ENCODE measurements at regions not wholly inside any gene's neighbourhood (a gene's known extent, or its start where the extent isn't known, plus 50 kb on each side); places are given as distances from the start of the nearest gene placed in this dataset.

GRCh38 chr10:29183301-29183945, 105.4 kb upstream of the LYZL1 start:
- Histone ChIP-seq H3K9ac (ENCODE audit: low read length) (no peak overlapping the region), H3F3A (ENCODE audit: insufficient read depth, low read length) (no peaks in the 10 kb centered on the region), H4K20me1 (ENCODE audit: insufficient read depth, low read length) (no peaks in the 10 kb centered on the region), H3K9me2 (replicated peaks; ENCODE audit: insufficient read depth, low read length) (no peaks in the 10 kb centered on the region), H3K27me3 (replicated peaks; ENCODE audit: insufficient read depth, low read length) (no peaks in the 10 kb centered on the region), H3K27ac (ENCODE audit: low read length) (no peak overlapping the region), H2AFZ (ENCODE audit: low read length) (no peak overlapping the region), H3K9me3 (replicated peaks; ENCODE audit: insufficient read depth, low read length) (no peaks in the 10 kb centered on the region), H3K36me3 (replicated peaks; ENCODE audit: insufficient read depth, low read length) (no peaks in the 10 kb centered on the region), H3K4me3 (ENCODE audit: low read length) (no peak overlapping the region), H3K79me2 (ENCODE audit: low read length) (no peaks in the 10 kb centered on the region), H3K4me2 (ENCODE audit: low read depth, low read length) (no peak overlapping the region), H3K4me1 (ENCODE audit: low read length) (no peaks in the 10 kb centered on the region)
- DNase-seq = no peak
- TF ChIP-seq EZH2 (optimal IDR thresholded peaks at IDR 0.05; ENCODE audit: low read depth, low read length) (no peak), CTCF (IDR thresholded peaks at IDR 0.05; ENCODE audit: low read length) (no peak), EZH2phosphoT487 (IDR thresholded peaks at IDR 0.05; ENCODE audit: low read length) (no peak)

DNA sequence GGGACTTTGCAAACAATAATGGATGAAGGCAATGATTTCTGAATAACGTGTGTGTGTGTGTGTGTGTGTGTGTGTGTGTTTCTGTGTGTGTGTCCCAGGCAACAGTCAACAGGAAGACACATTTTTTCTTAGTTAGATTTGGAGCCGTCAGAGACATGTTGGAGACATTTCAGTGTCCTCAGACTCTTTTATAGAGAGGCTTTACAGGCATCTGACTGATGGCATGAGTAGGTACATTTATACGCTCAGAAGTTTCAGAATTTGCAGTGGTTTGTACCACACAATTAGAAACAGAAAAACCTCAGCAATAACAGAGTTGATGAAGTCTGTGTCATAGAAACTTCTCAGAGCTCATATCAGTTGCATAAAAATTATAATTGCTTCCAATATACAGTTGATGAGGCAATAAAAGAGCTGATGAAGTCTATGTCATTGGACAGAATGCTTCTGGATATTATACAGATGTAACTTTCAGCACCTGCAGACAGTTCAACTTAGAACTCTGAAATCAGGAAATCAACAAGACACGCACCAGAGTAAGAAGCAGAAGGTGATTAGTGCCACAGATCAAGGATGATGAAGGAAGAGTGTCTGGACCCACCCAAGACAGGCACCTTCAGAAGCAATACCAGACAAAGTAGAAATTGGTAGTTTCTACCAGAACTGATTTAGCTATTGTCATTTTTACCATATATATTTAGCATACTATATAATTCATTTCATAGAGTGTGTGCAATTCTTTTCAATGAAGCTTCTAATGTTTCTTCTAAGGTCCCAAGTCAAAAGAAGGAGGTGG, 104.5 kb upstream of the LYZL1 start:
- H3K4me3 ChIP-seq (ENCODE audit: low read length) = no peak overlapping the region
- H3K9me2 ChIP-seq (replicated peaks; ENCODE audit: insufficient read depth, low read length) = no peaks in the 10 kb centered on the region
- TF ChIP-seq EZH2phosphoT487 (IDR thresholded peaks at IDR 0.05; ENCODE audit: low read length) = no peak
- TF ChIP-seq CTCF (IDR thresholded peaks at IDR 0.05; ENCODE audit: low read length) = no peak
- TF ChIP-seq EZH2 (optimal IDR thresholded peaks at IDR 0.05; ENCODE audit: low read depth, low read length) = no peak
- H2AFZ ChIP-seq (ENCODE audit: low read length) = no peak overlapping the region
- no peaks in the 10 kb centered on the region for H3K36me3 ChIP-seq (replicated peaks; ENCODE audit: insufficient read depth, low read length)
- H3K9me3 ChIP-seq (replicated peaks; ENCODE audit: insufficient read depth, low read length) = no peaks in the 10 kb centered on the region
- no peaks in the 10 kb centered on the region for H3F3A ChIP-seq (ENCODE audit: insufficient read depth, low read length)
- H3K27ac ChIP-seq (ENCODE audit: low read length) = no peak overlapping the region
- no peaks in the 10 kb centered on the region for H4K20me1 ChIP-seq (ENCODE audit: insufficient read depth, low read length)
- H3K9ac ChIP-seq (ENCODE audit: low read length) = no peak overlapping the region
- DNase-seq = no peak
- H3K27me3 ChIP-seq (replicated peaks; ENCODE audit: insufficient read depth, low read length) = no peaks in the 10 kb centered on the region
- no peaks in the 10 kb centered on the region for H3K4me1 ChIP-seq (ENCODE audit: low read length)
- H3K79me2 ChIP-seq (ENCODE audit: low read length) = no peaks in the 10 kb centered on the region
- no peak overlapping the region for H3K4me2 ChIP-seq (ENCODE audit: low read depth, low read length)

GRCh38 chr10:29185050-29185449, 103.8 kb upstream of the LYZL1 start:
- Histone ChIP-seq H3K27me3 (replicated peaks; ENCODE audit: insufficient read depth, low read length) (no peaks in the 10 kb centered on the region), H2AFZ (ENCODE audit: low read length) (no peak overlapping the region), H3K79me2 (ENCODE audit: low read length) (no peaks in the 10 kb centered on the region), H3K9me3 (replicated peaks; ENCODE audit: insufficient read depth, low read length) (no peaks in the 10 kb centered on the region), H3K4me1 (ENCODE audit: low read length) (no peaks in the 10 kb centered on the region), H4K20me1 (ENCODE audit: insufficient read depth, low read length) (no peaks in the 10 kb centered on the region), H3K27ac (ENCODE audit: low read length) (no peak overlapping the region), H3K4me3 (ENCODE audit: low read length) (no peak overlapping the region), H3K36me3 (replicated peaks; ENCODE audit: insufficient read depth, low read length) (no peaks in the 10 kb centered on the region), H3K9me2 (replicated peaks; ENCODE audit: insufficient read depth, low read length) (no peaks in the 10 kb centered on the region), H3K9ac (ENCODE audit: low read length) (no peak overlapping the region), H3F3A (ENCODE audit: insufficient read depth, low read length) (no peaks in the 10 kb centered on the region), H3K4me2 (ENCODE audit: low read depth, low read length) (no peak overlapping the region)
- no peak for TF ChIP-seq EZH2phosphoT487 (IDR thresholded peaks at IDR 0.05; ENCODE audit: low read length)
- TF ChIP-seq CTCF (IDR thresholded peaks at IDR 0.05; ENCODE audit: low read length) = no peak
- no peak for TF ChIP-seq EZH2 (optimal IDR thresholded peaks at IDR 0.05; ENCODE audit: low read depth, low read length)
- no peak for DNase-seq
